Nephron progenitor cell (in vitro differentiated cells): ENCODE measurements at regions not wholly inside any gene's neighbourhood (a gene's known extent, or its start where the extent isn't known, plus 50 kb on each side); places are given as distances from the start of the nearest gene placed in this dataset.

Experiments used
- DNase-seq: peaks from one replicate; pipeline ENCODE4 v3.0.0; 2021
- H3K27ac Mint-ChIP-seq: 2 replicates; pipeline ENCODE4 v1.8.0; 2021; ENCODE audit warnings: mild to moderate bottlenecking, moderate library complexity, mixed read lengths
- H3K27me3 Mint-ChIP-seq: 2 replicates; pipeline ENCODE4 v1.8.0; 2021; ENCODE audit warnings: mild to moderate bottlenecking, low read depth, mixed read lengths; ENCODE audit not compliant: poor library complexity
- H3K36me3 Mint-ChIP-seq: 2 replicates; pipeline ENCODE4 v1.8.0; 2021; ENCODE audit warnings: low read depth, mixed read lengths
- H3K4me1 Mint-ChIP-seq: 2 replicates; pipeline ENCODE4 v1.8.0; 2021; ENCODE audit warnings: mixed read lengths
- H3K4me3 Mint-ChIP-seq: 2 replicates; pipeline ENCODE4 v1.8.0; 2021; ENCODE audit warnings: mild to moderate bottlenecking, moderate library complexity, mixed read lengths
- H3K9me3 Mint-ChIP-seq: 2 replicates; pipeline ENCODE4 v1.8.0; 2021; ENCODE audit warnings: mild to moderate bottlenecking, moderate library complexity, mixed read lengths
- TF ChIP-seq, protein P1 (sequence below): fragments of 200-600 bp; sonication (generic); IDR thresholded peaks from 2 replicates; pipeline ENCODE4 v1.5.0; 2021; ENCODE audit warnings: antibody characterized with exemption

- TF ChIP-seq, protein P1, sequence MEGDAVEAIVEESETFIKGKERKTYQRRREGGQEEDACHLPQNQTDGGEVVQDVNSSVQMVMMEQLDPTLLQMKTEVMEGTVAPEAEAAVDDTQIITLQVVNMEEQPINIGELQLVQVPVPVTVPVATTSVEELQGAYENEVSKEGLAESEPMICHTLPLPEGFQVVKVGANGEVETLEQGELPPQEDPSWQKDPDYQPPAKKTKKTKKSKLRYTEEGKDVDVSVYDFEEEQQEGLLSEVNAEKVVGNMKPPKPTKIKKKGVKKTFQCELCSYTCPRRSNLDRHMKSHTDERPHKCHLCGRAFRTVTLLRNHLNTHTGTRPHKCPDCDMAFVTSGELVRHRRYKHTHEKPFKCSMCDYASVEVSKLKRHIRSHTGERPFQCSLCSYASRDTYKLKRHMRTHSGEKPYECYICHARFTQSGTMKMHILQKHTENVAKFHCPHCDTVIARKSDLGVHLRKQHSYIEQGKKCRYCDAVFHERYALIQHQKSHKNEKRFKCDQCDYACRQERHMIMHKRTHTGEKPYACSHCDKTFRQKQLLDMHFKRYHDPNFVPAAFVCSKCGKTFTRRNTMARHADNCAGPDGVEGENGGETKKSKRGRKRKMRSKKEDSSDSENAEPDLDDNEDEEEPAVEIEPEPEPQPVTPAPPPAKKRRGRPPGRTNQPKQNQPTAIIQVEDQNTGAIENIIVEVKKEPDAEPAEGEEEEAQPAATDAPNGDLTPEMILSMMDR, result no peak
- no peaks in the 10 kb centered on the region for H3K36me3 Mint-ChIP-seq
- no peak for DNase-seq
- H3K4me1 Mint-ChIP-seq, result peaks cover 20% of the 10 kb centered on the region
- H3K27ac Mint-ChIP-seq, result no peak overlapping the region
- no peak overlapping the region for H3K4me3 Mint-ChIP-seq
- no peaks in the 10 kb centered on the region for H3K9me3 Mint-ChIP-seq
- peaks cover 4% of the 10 kb centered on the region for H3K27me3 Mint-ChIP-seq
Observed at GRCh38 chr11:103842795-103843194, 193.6 kb upstream of the DDI1 start.

GRCh38 chr11:103844327-103845215 lies 191.9 kb upstream of the DDI1 start:
- Mint-ChIP-seq H3K9me3 (no peaks in the 10 kb centered on the region), H3K27me3 (peaks cover 4% of the 10 kb centered on the region), H3K4me1 (peaks cover 20% of the 10 kb centered on the region), H3K36me3 (no peaks in the 10 kb centered on the region), H3K4me3 (no peak overlapping the region), H3K27ac (no peak overlapping the region)
- TF ChIP-seq, protein P1, result no peak
- DNase-seq, result no peak

DNA sequence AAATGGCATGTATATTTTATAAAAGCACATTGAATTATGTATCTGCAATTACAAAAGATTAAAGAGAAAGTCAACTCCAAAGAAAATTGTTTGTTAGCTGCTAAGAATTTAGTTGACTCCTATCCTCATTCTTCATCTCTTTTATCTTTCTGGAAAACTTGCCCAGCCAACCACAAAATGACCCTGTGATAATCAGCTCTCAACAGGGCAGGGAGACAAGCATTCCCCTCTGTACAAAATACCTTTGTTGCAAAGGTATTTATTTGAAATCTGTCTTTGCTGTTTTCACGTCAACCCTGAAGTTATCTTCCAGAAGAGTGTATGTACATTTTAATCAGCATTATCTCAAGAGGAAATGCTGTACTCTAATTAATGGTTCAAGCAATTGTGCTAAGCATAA lies 191.1 kb upstream of the DDI1 start:
- Mint-ChIP-seq H3K9me3 (no peaks in the 10 kb centered on the region), H3K27me3 (peaks cover 4% of the 10 kb centered on the region), H3K4me3 (no peak overlapping the region), H3K4me1 (peaks cover 20% of the 10 kb centered on the region), H3K36me3 (no peaks in the 10 kb centered on the region), H3K27ac (no peak overlapping the region)
- no peak for DNase-seq
- TF ChIP-seq, protein P1, result no peak

GRCh38 chr11:103848686-103849085 lies 187.8 kb upstream of the DDI1 start:
- no peak overlapping the region for H3K4me3 Mint-ChIP-seq
- no peaks in the 10 kb centered on the region for H3K36me3 Mint-ChIP-seq
- H3K27me3 Mint-ChIP-seq, result peaks cover 2% of the 10 kb centered on the region
- H3K4me1 Mint-ChIP-seq, result peaks cover 9% of the 10 kb centered on the region
- no peak overlapping the region for H3K27ac Mint-ChIP-seq
- TF ChIP-seq, protein P1, result no peak
- no peaks in the 10 kb centered on the region for H3K9me3 Mint-ChIP-seq
- no peak for DNase-seq

DNA sequence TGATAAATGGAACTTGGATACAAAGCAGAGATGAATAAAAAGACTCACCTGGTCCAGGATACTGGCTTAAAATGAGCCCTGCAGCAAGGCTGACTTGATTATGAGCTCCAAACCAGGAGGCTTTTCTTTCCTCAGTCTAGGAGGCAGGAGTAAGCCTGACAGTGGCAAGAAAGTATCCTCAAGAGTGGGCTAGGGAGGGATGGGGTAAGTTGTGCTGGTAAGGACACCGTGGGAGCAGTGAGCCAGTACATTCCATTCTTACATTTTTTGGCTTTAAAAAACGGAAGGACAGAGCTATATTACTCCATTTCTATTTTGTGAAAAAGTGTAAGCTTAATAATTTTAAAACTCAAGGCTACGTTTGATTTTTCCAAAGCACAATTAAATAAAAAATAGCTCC lies 187.1 kb upstream of the DDI1 start:
- peaks cover 3% of the 10 kb centered on the region for H3K27me3 Mint-ChIP-seq
- H3K9me3 Mint-ChIP-seq, result no peaks in the 10 kb centered on the region
- H3K36me3 Mint-ChIP-seq, result no peaks in the 10 kb centered on the region
- DNase-seq, result no peak
- H3K27ac Mint-ChIP-seq, result no peak overlapping the region
- TF ChIP-seq, protein P1, result no peak
- no peak overlapping the region for H3K4me3 Mint-ChIP-seq
- peaks cover 7% of the 10 kb centered on the region for H3K4me1 Mint-ChIP-seq
